Tibial artery (tissue), 4 donors: ENCODE measurements at regions not wholly inside any gene's neighbourhood (a gene's known extent, or its start where the extent isn't known, plus 50 kb on each side); places are given as distances from the start of the nearest gene placed in this dataset.
A peak's percentile ranks its signal among the peaks of the same experiment; 100 is the strongest.
"Not testable (repeated sequence)": the region's sequence is repeated elsewhere in the genome, so short reads cannot be mapped to it uniquely, and the experiment has no call there.

Experiments used
- DNase-seq, 2 donors: peaks; one replicate each; pipeline ENCODE4 v3.0.0-alpha.2; 2019
- H3K27ac ChIP-seq, 2 donors: fragments of 200-600 bp; sonication (generic) in 1 of 2; 1 replicate in 1 of 2; 2 replicates in 1 of 2; pipeline ENCODE4 v1.5.1; 2018 to 2019; ENCODE audit warnings: mild to moderate bottlenecking in 1 of 2
- H3K27me3 ChIP-seq, 2 donors: fragments of 200-600 bp; sonication (generic) in 1 of 2; one replicate each; pipeline versions ENCODE4 v1.5.1 to v1.6.0; 2016 to 2019
- H3K36me3 ChIP-seq, 3 donors: fragments of 200-600 bp; sonication (generic) in 2 of 3; one replicate each; pipeline ENCODE4 v1.5.1; 2016 to 2019; ENCODE audit warnings: mild to moderate bottlenecking in 2 of 3
- H3K4me1 ChIP-seq, 4 donors: fragments of 200-600 bp; sonication (generic) in 2 of 4; 1 replicate in 3 of 4; 2 replicates in 1 of 4; pipeline ENCODE4 v1.5.1; 2016 to 2019
- H3K4me3 ChIP-seq, 2 donors: fragments of 200-600 bp; sonication (generic) in 1 of 2; 1 replicate in 1 of 2; 2 replicates in 1 of 2; pipeline ENCODE4 v1.5.1; 2018 to 2019; ENCODE audit warnings: mild to moderate bottlenecking in 2 of 2
- H3K9me3 ChIP-seq, 3 donors: fragments of 200-600 bp; sonication (generic) in 1 of 3; one replicate each; pipeline ENCODE4 v1.5.1; 2016 to 2019
- CTCF ChIP-seq, 2 experiments: fragments of 200-600 bp in 1 of 2; fragments of 450-650 bp in 1 of 2; IDR thresholded peaks; one replicate each; pipeline ENCODE4 v1.5.1; 2017 to 2019; ENCODE audit warnings: antibody characterized with exemption in 2 of 2, mild to moderate bottlenecking in 1 of 2, moderate library complexity in 1 of 2
- intact Hi-C: fragments of 100-400 bp; cut with DNase I; formaldehyde crosslinking; loops from one replicate; pipeline ENCODE4 v1.15.0; 2023; ENCODE audit warnings: low total_unique reads

- no peaks in the 10 kb centered on the region for H3K9me3 ChIP-seq
- no peak overlapping the region for H3K4me3 ChIP-seq
- H3K27me3 ChIP-seq: no peaks in the 10 kb centered on the region
- peaks cover 0 to 7% (median 0%) of the 10 kb centered on the region in 4 donors for H3K4me1 ChIP-seq
- no peak overlapping the region for H3K27ac ChIP-seq
- TF ChIP-seq CTCF (IDR thresholded peaks at IDR 0.05): no peak
- intact Hi-C loops: no loop called here
- no peaks in the 10 kb centered on the region for H3K36me3 ChIP-seq
- DNase-seq: no peak
These were observed 115.5 kb upstream of the GOLGA6L6 start for GRCh38 chr15:20657084-20657483.

GRCh38 chr15:20652914-20653313, 111.3 kb upstream of the GOLGA6L6 start:
- Histone ChIP-seq H3K27ac (no peak overlapping the region), H3K36me3 (no peaks in the 10 kb centered on the region), H3K4me1 (no peaks in the 10 kb centered on the region), H3K27me3 (no peaks in the 10 kb centered on the region), H3K9me3 (no peaks in the 10 kb centered on the region), H3K4me3 (no peak overlapping the region)
- TF ChIP-seq CTCF (IDR thresholded peaks at IDR 0.05): no peak
- no peak for DNase-seq
- intact Hi-C loops: no loop called here

GRCh38 chr15:20648402-20648975, 106.9 kb upstream of the GOLGA6L6 start:
- H3K9me3 ChIP-seq, H3K4me3 ChIP-seq, intact Hi-C loops, DNase-seq, H3K4me1 ChIP-seq, H3K27me3 ChIP-seq, H3K36me3 ChIP-seq, H3K27ac ChIP-seq: not testable (repeated sequence)

GRCh38 chr15:20646529-20647142, 105.0 kb upstream of the GOLGA6L6 start:
- DNase-seq: no peak
- intact Hi-C loops: no loop called here
- Histone ChIP-seq H3K27ac (no peak overlapping the region), H3K27me3 (peaks cover 0 to 9% of the 10 kb centered on the region in 2 donors), H3K9me3 (no peaks in the 10 kb centered on the region), H3K36me3 (no peaks in the 10 kb centered on the region), H3K4me3 (no peak overlapping the region), H3K4me1 (no peaks in the 10 kb centered on the region)
- no peak for TF ChIP-seq CTCF (IDR thresholded peaks at IDR 0.05)

- no peak for TF ChIP-seq CTCF (IDR thresholded peaks at IDR 0.05)
- peak in 1 of 2 donors; percentile 45 for DNase-seq
- Histone ChIP-seq H3K4me3 (no peak overlapping the region), H3K4me1 (no peaks in the 10 kb centered on the region), H3K27me3 (peaks cover 0 to 9% of the 10 kb centered on the region in 2 donors), H3K9me3 (no peaks in the 10 kb centered on the region), H3K27ac (no peak overlapping the region), H3K36me3 (no peaks in the 10 kb centered on the region)
- intact Hi-C loops: no loop called here
These were observed 104.4 kb upstream of the GOLGA6L6 start for GRCh38 chr15:20645956-20646355.

- Histone ChIP-seq H3K36me3 (no peaks in the 10 kb centered on the region), H3K9me3 (no peaks in the 10 kb centered on the region), H3K27me3 (peaks cover 0 to 9% of the 10 kb centered on the region in 2 donors), H3K4me1 (no peaks in the 10 kb centered on the region), H3K27ac (no peak overlapping the region), H3K4me3 (no peak overlapping the region)
- DNase-seq: no peak
- no peak for TF ChIP-seq CTCF (IDR thresholded peaks at IDR 0.05)
- intact Hi-C loops: no loop called here
These were observed 103.3 kb upstream of the GOLGA6L6 start for GRCh38 chr15:20644896-20645295.
